ENCODE measurements at regions not wholly inside any gene's neighbourhood (a gene's known extent, or its start where the extent isn't known, plus 50 kb on each side); places are given as distances from the start of the nearest gene placed in this dataset.

GRCh38 chr1:58338081-58338480, 208.4 kb downstream of the OMA1 start:
- no peak for DNase-seq (ENCODE audit: low read depth)
- TF ChIP-seq CTCF (IDR thresholded peaks at IDR 0.05; ENCODE audit: insufficient read depth, low read depth, low read length): no peak
- H3K4me3 ChIP-seq (ENCODE audit: low read depth, low read length): no peak overlapping the region

- no peak for DNase-seq (ENCODE audit: low read depth)
- H3K4me3 ChIP-seq (ENCODE audit: low read depth, low read length): no peak overlapping the region
- TF ChIP-seq CTCF (IDR thresholded peaks at IDR 0.05; ENCODE audit: insufficient read depth, low read depth, low read length): no peak
These were observed 213.0 kb downstream of the OMA1 start for GRCh38 chr1:58333511-58333910.

- DNase-seq (ENCODE audit: low read depth): peak; percentile 12
- TF ChIP-seq CTCF (IDR thresholded peaks at IDR 0.05; ENCODE audit: insufficient read depth, low read depth, low read length): no peak
- no peak overlapping the region for H3K4me3 ChIP-seq (ENCODE audit: low read depth, low read length)
These were observed 215.4 kb downstream of the OMA1 start for GRCh38 chr1:58331156-58331555.

GRCh38 chr1:58325866-58326265, 220.7 kb downstream of the OMA1 start:
- no peak for TF ChIP-seq CTCF (IDR thresholded peaks at IDR 0.05; ENCODE audit: insufficient read depth, low read depth, low read length)
- no peak overlapping the region for H3K4me3 ChIP-seq (ENCODE audit: low read depth, low read length)
- no peak for DNase-seq (ENCODE audit: low read depth)

GRCh38 chr1:58324558-58324957, 222.0 kb downstream of the OMA1 start:
- no peak overlapping the region for H3K4me3 ChIP-seq (ENCODE audit: low read depth, low read length)
- no peak for DNase-seq (ENCODE audit: low read depth)
- TF ChIP-seq CTCF (IDR thresholded peaks at IDR 0.05; ENCODE audit: insufficient read depth, low read depth, low read length): no peak

GRCh38 chr1:58318157-58319005, 228.1 kb downstream of the OMA1 start:
- TF ChIP-seq CTCF (IDR thresholded peaks at IDR 0.05; ENCODE audit: insufficient read depth, low read depth, low read length): no peak
- no peak for DNase-seq (ENCODE audit: low read depth)
- H3K4me3 ChIP-seq (ENCODE audit: low read depth, low read length): no peak overlapping the region

- no peak for DNase-seq (ENCODE audit: low read depth)
- H3K4me3 ChIP-seq (ENCODE audit: low read depth, low read length): no peak overlapping the region
- no peak for TF ChIP-seq CTCF (IDR thresholded peaks at IDR 0.05; ENCODE audit: insufficient read depth, low read depth, low read length)
These were observed 228.8 kb downstream of the OMA1 start for GRCh38 chr1:58317694-58318093.

Data from fibroblast of villous mesenchyme (primary cell).